ENCODE measurements at regions not wholly inside any gene's neighbourhood (a gene's known extent, or its start where the extent isn't known, plus 50 kb on each side); places are given as distances from the start of the nearest gene placed in this dataset.

- Histone ChIP-seq H3K36me3 (replicated peaks; ENCODE audit: control insufficient read depth, insufficient read depth, low read length) (no peaks in the 10 kb centered on the region), H3K27me3 (ENCODE audit: control insufficient read depth, insufficient read depth, low read length) (no peaks in the 10 kb centered on the region), H3K4me3 (ENCODE audit: insufficient read depth, low read depth, low read length) (no peak overlapping the region)
- DNase-seq: no peak
These were observed 197.3 kb downstream of the CENPW start for GRCh38 chr6:126537061-126537816.

GRCh38 chr6:126539022-126539421, 199.1 kb downstream of the CENPW start:
- no peak for DNase-seq
- no peaks in the 10 kb centered on the region for H3K27me3 ChIP-seq (ENCODE audit: control insufficient read depth, insufficient read depth, low read length)
- H3K4me3 ChIP-seq (ENCODE audit: insufficient read depth, low read depth, low read length): no peak overlapping the region
- H3K36me3 ChIP-seq (replicated peaks; ENCODE audit: control insufficient read depth, insufficient read depth, low read length): no peaks in the 10 kb centered on the region

DNA sequence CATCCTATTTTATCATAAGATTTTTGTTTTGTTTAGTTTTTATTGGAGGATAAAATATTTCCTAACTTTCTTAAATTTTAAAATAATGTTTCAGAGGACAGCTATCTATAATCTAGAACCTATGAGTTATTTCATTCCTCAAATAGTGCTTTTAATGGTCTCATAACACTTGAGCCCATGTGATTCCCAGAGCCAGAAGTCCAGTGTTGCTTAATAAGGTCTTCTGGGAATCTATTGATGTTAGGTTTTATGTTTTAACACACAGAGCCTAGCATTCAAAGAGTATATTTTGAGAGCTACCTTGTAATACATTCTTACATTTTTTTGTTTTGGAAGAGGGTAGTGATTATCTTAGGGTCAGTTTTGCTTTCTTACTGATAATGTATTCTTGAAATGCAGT, 200.2 kb downstream of the CENPW start:
- no peaks in the 10 kb centered on the region for H3K27me3 ChIP-seq (ENCODE audit: control insufficient read depth, insufficient read depth, low read length)
- H3K36me3 ChIP-seq (replicated peaks; ENCODE audit: control insufficient read depth, insufficient read depth, low read length): no peaks in the 10 kb centered on the region
- no peak overlapping the region for H3K4me3 ChIP-seq (ENCODE audit: insufficient read depth, low read depth, low read length)
- DNase-seq: no peak

DNA sequence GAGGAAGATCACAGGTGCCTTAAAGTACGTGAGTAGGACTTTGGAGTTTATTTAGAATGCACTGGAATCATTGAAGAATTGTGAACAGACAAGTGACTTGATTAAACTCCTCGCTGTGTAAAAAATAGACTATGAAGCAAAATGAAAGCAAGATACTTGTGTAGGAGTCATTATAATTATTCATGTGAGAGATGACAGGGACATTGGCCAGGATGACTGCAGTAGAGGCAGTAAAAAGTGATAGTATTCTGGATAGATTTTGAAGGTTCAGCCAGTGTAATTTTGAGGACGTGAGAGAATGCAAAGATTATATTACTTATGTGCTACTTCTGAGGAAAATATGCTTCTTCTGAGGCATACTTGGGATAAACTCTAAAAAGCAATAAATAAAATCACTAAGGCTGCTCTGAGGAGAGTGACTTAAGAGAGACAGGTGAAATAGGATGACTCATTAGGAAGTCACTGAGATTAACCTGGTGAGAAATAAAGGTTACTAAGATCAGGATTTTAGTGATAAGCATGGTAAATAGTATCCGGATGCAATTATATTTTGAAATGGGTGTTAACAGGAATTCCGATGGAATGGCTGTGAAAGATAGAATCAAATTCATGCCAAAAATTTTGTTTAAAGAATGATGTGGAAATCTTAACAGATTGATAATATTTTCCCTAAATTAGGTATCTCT, 202.0 kb downstream of the CENPW start:
- Histone ChIP-seq H3K27me3 (ENCODE audit: control insufficient read depth, insufficient read depth, low read length) (no peaks in the 10 kb centered on the region), H3K36me3 (replicated peaks; ENCODE audit: control insufficient read depth, insufficient read depth, low read length) (no peaks in the 10 kb centered on the region), H3K4me3 (ENCODE audit: insufficient read depth, low read depth, low read length) (no peak overlapping the region)
- no peak for DNase-seq

- no peak for DNase-seq
- no peaks in the 10 kb centered on the region for H3K27me3 ChIP-seq (ENCODE audit: control insufficient read depth, insufficient read depth, low read length)
- no peak overlapping the region for H3K4me3 ChIP-seq (ENCODE audit: insufficient read depth, low read depth, low read length)
- H3K36me3 ChIP-seq (replicated peaks; ENCODE audit: control insufficient read depth, insufficient read depth, low read length): no peaks in the 10 kb centered on the region
These were observed 206.7 kb downstream of the CENPW start for GRCh38 chr6:126546541-126547120.

DNA sequence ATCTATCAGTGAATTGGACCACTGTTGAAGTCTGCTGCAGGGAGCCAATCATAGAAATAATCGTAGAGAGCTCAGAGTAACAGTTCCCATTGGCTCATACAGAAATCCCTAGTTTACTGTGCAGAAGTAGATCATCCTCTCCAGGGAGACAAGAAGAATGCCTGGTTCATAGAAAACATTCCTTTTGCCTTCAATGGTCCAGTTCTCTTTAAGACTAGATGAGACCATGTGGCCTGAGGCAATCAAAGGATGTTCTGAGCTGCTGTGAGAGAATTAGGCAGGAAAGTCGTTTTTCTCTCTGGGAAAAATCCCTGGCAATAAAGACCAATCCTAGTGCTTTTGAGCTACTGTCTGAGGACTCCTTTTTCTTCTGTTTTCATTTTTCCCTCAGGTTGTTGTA, 208.4 kb downstream of the CENPW start:
- H3K36me3 ChIP-seq (replicated peaks; ENCODE audit: control insufficient read depth, insufficient read depth, low read length): no peaks in the 10 kb centered on the region
- no peaks in the 10 kb centered on the region for H3K27me3 ChIP-seq (ENCODE audit: control insufficient read depth, insufficient read depth, low read length)
- H3K4me3 ChIP-seq (ENCODE audit: insufficient read depth, low read depth, low read length): no peak overlapping the region
- no peak for DNase-seq

DNA sequence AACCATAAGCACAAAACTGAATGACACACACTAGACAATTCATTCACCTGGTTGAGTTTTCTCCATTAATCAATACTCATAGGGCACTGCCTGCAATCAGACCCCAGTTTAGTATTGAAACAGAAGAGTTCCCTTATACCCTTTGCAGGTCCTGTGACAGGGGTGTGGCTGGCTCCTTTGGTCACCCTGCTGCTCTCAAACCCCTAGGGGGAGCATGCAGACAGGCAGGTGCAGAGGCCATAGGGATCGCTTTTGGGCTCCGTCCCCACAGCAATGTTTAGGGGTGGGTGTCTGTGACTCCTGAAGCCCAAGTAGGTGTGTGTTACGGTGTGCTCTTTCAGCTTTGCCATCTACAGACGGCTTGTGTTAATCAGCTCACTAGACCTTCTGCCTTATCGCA, 210.4 kb downstream of the CENPW start:
- H3K36me3 ChIP-seq (replicated peaks; ENCODE audit: control insufficient read depth, insufficient read depth, low read length): no peaks in the 10 kb centered on the region

DNA sequence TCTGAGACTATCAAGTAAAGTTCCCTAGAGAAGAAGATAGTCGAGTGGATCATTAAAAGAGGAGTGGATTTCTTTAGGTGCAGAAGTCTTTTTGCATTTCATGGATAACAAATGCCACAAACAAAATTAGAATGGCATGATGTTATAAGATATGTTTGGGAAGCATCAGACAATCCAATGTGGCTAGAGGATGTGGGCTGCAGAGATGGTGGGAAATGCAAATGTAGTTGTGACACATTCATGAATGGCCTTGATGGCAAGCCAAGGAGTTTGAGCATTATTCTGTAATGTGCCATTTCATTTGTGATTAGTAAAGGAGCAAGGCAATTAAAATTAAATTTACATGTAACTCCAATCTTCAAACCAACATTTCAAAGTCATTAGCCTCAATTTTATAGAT, 211.9 kb downstream of the CENPW start:
- Histone ChIP-seq H3K36me3 (replicated peaks; ENCODE audit: control insufficient read depth, insufficient read depth, low read length) (no peaks in the 10 kb centered on the region), H3K4me3 (ENCODE audit: insufficient read depth, low read depth, low read length) (no peak overlapping the region), H3K27me3 (ENCODE audit: control insufficient read depth, insufficient read depth, low read length) (no peaks in the 10 kb centered on the region)
- DNase-seq: no peak

More for the DNA sequence above, 210.4 kb downstream of the CENPW start:
- no peaks in the 10 kb centered on the region for H3K27me3 ChIP-seq (ENCODE audit: control insufficient read depth, insufficient read depth, low read length)
- H3K4me3 ChIP-seq (ENCODE audit: insufficient read depth, low read depth, low read length): no peak overlapping the region
- DNase-seq: peak; percentile 41

- Histone ChIP-seq H3K36me3 (replicated peaks; ENCODE audit: control insufficient read depth, insufficient read depth, low read length) (no peaks in the 10 kb centered on the region), H3K4me3 (ENCODE audit: insufficient read depth, low read depth, low read length) (no peak overlapping the region), H3K27me3 (ENCODE audit: control insufficient read depth, insufficient read depth, low read length) (no peaks in the 10 kb centered on the region)
- DNase-seq: no peak
These were observed 213.9 kb downstream of the CENPW start for GRCh38 chr6:126553854-126554253.

DNA sequence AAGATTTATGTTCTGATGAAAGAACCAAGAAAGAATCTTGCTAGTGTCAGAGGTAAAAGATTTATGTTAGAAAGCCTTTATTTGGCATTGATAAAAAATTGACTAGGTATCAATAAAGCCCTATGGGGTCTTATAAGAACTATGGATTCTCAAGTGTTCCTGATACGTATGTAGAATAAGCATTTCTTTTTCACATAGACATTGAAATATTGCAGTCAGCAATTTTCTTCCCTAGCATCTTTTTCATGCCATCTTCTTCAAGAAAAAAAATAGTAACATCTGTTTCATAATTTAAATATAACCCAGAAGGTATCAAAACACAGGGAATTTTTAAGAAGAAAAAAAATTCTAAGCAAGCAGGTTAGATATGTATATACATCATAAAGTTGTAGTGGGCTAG, 230.6 kb downstream of the CENPW start:
- Histone ChIP-seq H3K27me3 (ENCODE audit: control insufficient read depth, insufficient read depth, low read length) (no peaks in the 10 kb centered on the region), H3K4me3 (ENCODE audit: insufficient read depth, low read depth, low read length) (no peak overlapping the region), H3K36me3 (replicated peaks; ENCODE audit: control insufficient read depth, insufficient read depth, low read length) (no peaks in the 10 kb centered on the region)
- no peak for DNase-seq

DNA sequence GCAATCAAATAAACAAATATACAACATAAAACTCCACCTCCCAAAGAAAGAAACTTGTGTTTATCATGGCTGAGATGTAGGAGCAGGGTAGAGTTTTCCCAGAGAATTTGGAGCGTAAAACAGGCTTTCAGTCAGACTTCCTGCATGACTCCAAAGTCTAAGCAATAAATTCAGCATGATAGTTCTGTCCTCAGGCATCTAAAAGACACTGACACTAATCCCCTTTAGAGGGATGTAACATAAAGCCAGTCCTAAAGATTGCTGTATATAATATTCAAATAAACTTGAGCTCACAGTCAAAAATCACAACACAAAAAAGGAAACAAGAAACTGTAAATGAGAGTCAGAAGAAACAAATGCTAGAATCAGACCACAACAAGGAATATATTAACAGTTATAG, 234.4 kb downstream of the CENPW start:
- Histone ChIP-seq H3K27me3 (ENCODE audit: control insufficient read depth, insufficient read depth, low read length) (no peaks in the 10 kb centered on the region), H3K36me3 (replicated peaks; ENCODE audit: control insufficient read depth, insufficient read depth, low read length) (no peaks in the 10 kb centered on the region), H3K4me3 (ENCODE audit: insufficient read depth, low read depth, low read length) (no peak overlapping the region)
- DNase-seq: no peak

DNA sequence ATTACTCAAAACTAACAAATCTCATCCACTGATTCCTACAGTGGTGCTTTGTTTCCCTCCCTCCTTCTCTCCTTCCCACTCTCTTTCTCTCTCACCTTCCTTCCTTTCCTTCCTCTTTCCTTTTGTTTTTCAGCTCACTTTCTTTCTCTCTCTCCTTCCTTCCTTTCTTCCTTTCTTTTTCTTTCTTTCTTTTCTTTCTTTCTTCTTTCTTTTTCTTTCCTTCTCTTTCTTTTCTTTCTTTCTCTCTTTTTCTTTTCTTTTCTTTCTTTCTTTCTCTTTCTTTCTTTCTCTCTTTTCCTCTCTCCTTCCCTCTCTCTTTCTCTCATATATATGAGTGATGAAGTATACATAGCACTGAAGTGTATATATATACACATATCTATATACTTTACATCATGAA, 241.4 kb downstream of the CENPW start:
- H3K4me3 ChIP-seq (ENCODE audit: insufficient read depth, low read depth, low read length): no peak overlapping the region
- H3K27me3 ChIP-seq (ENCODE audit: control insufficient read depth, insufficient read depth, low read length): no peaks in the 10 kb centered on the region
- no peak for DNase-seq
- H3K36me3 ChIP-seq (replicated peaks; ENCODE audit: control insufficient read depth, insufficient read depth, low read length): no peaks in the 10 kb centered on the region

- DNase-seq: no peak
- Histone ChIP-seq H3K4me3 (ENCODE audit: insufficient read depth, low read depth, low read length) (no peak overlapping the region), H3K36me3 (replicated peaks; ENCODE audit: control insufficient read depth, insufficient read depth, low read length) (no peaks in the 10 kb centered on the region), H3K27me3 (ENCODE audit: control insufficient read depth, insufficient read depth, low read length) (no peaks in the 10 kb centered on the region)
These were observed 260.5 kb downstream of the CENPW start for GRCh38 chr6:126600258-126600916.

DNA sequence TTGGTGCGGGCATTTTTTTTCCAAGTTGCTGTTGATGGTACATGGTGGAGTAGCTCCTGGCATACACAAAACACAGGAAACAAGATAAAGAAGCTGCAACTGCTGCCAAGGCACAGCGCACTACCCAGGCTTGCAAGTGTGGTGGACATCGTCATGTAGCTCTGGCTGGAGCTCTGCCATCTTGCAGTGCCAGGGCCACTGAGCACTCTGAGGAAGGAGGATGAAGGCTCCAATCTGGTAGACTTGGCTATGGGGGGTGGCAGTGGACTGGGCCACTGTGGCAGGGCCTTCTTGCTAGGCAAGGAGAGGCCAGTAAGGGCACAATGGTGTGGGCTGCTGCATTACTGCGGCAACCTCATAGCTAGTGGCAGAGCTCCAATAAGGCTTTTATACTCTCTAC, 263.5 kb downstream of the CENPW start:
- DNase-seq: no peak
- Histone ChIP-seq H3K36me3 (replicated peaks; ENCODE audit: control insufficient read depth, insufficient read depth, low read length) (no peaks in the 10 kb centered on the region), H3K4me3 (ENCODE audit: insufficient read depth, low read depth, low read length) (no peak overlapping the region), H3K27me3 (ENCODE audit: control insufficient read depth, insufficient read depth, low read length) (no peaks in the 10 kb centered on the region)

- H3K4me3 ChIP-seq (ENCODE audit: insufficient read depth, low read depth, low read length): no peak overlapping the region
- H3K36me3 ChIP-seq (replicated peaks; ENCODE audit: control insufficient read depth, insufficient read depth, low read length): no peaks in the 10 kb centered on the region
- no peak for DNase-seq
- no peaks in the 10 kb centered on the region for H3K27me3 ChIP-seq (ENCODE audit: control insufficient read depth, insufficient read depth, low read length)
These were observed 265.2 kb downstream of the CENPW start for GRCh38 chr6:126605089-126605488.

Data from H7 (cell line).